Gastroesophageal sphincter (tissue), 4 donors: ENCODE measurements at regions not wholly inside any gene's neighbourhood (a gene's known extent, or its start where the extent isn't known, plus 50 kb on each side); places are given as distances from the start of the nearest gene placed in this dataset.

Experiments used
- ATAC-seq: fragments of 150-250 bp; one replicate; pipeline ENCODE4 v1.9.1; 2016; ENCODE audit warnings: mild to moderate bottlenecking, moderate library complexity
- H3K27ac ChIP-seq, 4 donors: fragments of 200-600 bp; sonication (generic) in 3 of 4; 1 replicate in 3 of 4; 2 replicates in 1 of 4; pipeline ENCODE4 v1.5.1; 2016 to 2019
- H3K27me3 ChIP-seq: fragments of 200-600 bp; sonication (generic); one replicate; pipeline ENCODE4 v1.5.1; 2019
- H3K36me3 ChIP-seq, 2 donors: fragments of 200-600 bp; sonication (generic); one replicate each; pipeline ENCODE4 v1.5.1; 2019; ENCODE audit warnings: control low read depth in 1 of 2
- H3K4me1 ChIP-seq, 3 donors: fragments of 200-600 bp; sonication (generic); 1 replicate in 2 of 3; 2 replicates in 1 of 3; pipeline ENCODE4 v1.5.1; 2016 to 2019; ENCODE audit warnings: control low read depth in 2 of 3
- H3K4me3 ChIP-seq, 2 donors: fragments of 200-600 bp; sonication (generic); one replicate each; pipeline ENCODE4 v1.5.1; 2019; ENCODE audit warnings: mild to moderate bottlenecking in 1 of 2, moderate library complexity in 1 of 2
- H3K9me3 ChIP-seq, 3 donors: fragments of 200-600 bp; sonication (generic); one replicate each; pipeline ENCODE4 v1.5.1; 2017 to 2019; ENCODE audit warnings: control low read depth in 2 of 3
- EP300 ChIP-seq: sonication (generic); formaldehyde crosslinking; IDR thresholded peaks from one replicate; pipeline ENCODE4 v1.6.1; 2017; ENCODE audit warnings: antibody characterized with exemption, mild to moderate bottlenecking
- POLR2A ChIP-seq, 2 donors: fragments of 450-650 bp; IDR thresholded peaks; one replicate each; pipeline ENCODE4 v1.6.1; 2017; ENCODE audit warnings: antibody characterized with exemption in 2 of 2, mild to moderate bottlenecking in 2 of 2, moderate library complexity in 1 of 2
- POLR2AphosphoS5 ChIP-seq: sonication (generic); formaldehyde crosslinking; IDR thresholded peaks from one replicate; pipeline ENCODE4 v1.6.1; 2017; ENCODE audit warnings: antibody characterized with exemption
- WGBS, 2 donors: methylation state at CpG; one replicate each; pipeline ENCODE4 v1.1.5; 2018; ENCODE audit warnings: low coverage in 1 of 2; 5-methylcytosine and 5-hydroxymethylcytosine counted together
- TF ChIP-seq, protein P1 (sequence below), 4 experiments: fragments of 200-600 bp in 2 of 4; fragments of 450-650 bp in 2 of 4; sonication (generic) in 1 of 4; IDR thresholded peaks; one replicate each; pipeline ENCODE4 v1.5.1; 2017 to 2019; ENCODE audit warnings: antibody characterized with exemption in 4 of 4, mild to moderate bottlenecking in 2 of 4, moderate library complexity in 2 of 4

DNA sequence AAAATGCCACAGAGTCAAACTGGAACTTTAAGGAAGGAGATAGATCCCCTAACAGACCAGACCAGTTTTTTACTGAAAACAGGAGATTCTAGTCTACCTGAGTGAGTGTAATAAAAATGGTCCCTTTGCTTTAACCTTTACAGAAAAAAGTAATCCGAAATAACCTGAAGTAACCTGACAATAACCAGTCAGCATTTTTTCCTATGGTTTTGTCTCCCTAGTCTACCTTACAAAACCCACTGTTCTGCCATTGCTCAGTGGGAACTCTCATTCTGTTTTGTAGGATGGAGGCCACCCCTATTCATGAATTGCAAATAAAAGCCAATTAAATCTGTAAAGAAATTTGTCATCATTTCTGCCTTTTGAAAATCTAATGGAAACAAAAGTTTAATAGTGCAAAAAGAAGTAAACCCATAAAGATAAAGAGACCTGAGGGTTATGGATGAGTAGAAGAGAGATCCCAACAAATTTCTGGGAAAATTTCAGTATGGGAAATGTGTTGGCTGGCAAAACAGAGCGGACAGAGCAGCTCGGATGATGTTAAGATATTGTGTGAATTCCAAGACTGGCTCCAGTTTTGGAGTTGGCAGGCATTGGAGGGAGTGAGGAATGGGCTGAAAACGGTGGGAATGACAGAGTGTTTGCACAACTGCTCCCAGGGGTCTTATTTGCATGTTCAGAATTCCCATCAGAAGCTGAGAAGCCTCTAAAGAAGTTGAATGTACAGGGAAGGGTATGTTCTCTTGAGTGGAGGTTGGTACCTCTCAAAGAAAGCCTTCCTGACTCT is 104.7 kb upstream of the RALGAPA2 start:
- Histone ChIP-seq H3K4me1 (no peaks in the 10 kb centered on the region), H3K4me3 (no peak overlapping the region), H3K27me3 (peaks cover 17% of the 10 kb centered on the region), H3K27ac (no peak overlapping the region), H3K36me3 (no peaks in the 10 kb centered on the region), H3K9me3 (no peaks in the 10 kb centered on the region)
- WGBS, 2 donors: 50 to 60% methylated on average over 2 to 4 of the region's 4 CpGs
- TF ChIP-seq, protein P1, sequence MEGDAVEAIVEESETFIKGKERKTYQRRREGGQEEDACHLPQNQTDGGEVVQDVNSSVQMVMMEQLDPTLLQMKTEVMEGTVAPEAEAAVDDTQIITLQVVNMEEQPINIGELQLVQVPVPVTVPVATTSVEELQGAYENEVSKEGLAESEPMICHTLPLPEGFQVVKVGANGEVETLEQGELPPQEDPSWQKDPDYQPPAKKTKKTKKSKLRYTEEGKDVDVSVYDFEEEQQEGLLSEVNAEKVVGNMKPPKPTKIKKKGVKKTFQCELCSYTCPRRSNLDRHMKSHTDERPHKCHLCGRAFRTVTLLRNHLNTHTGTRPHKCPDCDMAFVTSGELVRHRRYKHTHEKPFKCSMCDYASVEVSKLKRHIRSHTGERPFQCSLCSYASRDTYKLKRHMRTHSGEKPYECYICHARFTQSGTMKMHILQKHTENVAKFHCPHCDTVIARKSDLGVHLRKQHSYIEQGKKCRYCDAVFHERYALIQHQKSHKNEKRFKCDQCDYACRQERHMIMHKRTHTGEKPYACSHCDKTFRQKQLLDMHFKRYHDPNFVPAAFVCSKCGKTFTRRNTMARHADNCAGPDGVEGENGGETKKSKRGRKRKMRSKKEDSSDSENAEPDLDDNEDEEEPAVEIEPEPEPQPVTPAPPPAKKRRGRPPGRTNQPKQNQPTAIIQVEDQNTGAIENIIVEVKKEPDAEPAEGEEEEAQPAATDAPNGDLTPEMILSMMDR (IDR thresholded peaks at IDR 0.05): no peak
- no peak for TF ChIP-seq POLR2AphosphoS5
- TF ChIP-seq POLR2A (IDR thresholded peaks at IDR 0.05): no peak
- no peak for TF ChIP-seq EP300
- no peak for ATAC-seq

GRCh38 chr20:20815711-20816455 is 103.4 kb upstream of the RALGAPA2 start:
- Histone ChIP-seq H3K4me3 (no peak overlapping the region), H3K4me1 (no peaks in the 10 kb centered on the region), H3K27ac (no peak overlapping the region), H3K9me3 (no peaks in the 10 kb centered on the region), H3K27me3 (peaks cover 11% of the 10 kb centered on the region), H3K36me3 (no peaks in the 10 kb centered on the region)
- TF ChIP-seq POLR2A (IDR thresholded peaks at IDR 0.05) (no peak), POLR2AphosphoS5 (no peak), EP300 (no peak)
- TF ChIP-seq, protein P1 (IDR thresholded peaks at IDR 0.05): no peak
- WGBS, 2 donors: 65 to 74% methylated on average over 3 to 4 of the region's 4 CpGs
- no peak for ATAC-seq

GRCh38 chr20:20814685-20815084 is 102.2 kb upstream of the RALGAPA2 start:
- Histone ChIP-seq H3K36me3 (no peaks in the 10 kb centered on the region), H3K4me3 (no peak overlapping the region), H3K27me3 (peaks cover 22% of the 10 kb centered on the region), H3K9me3 (no peaks in the 10 kb centered on the region), H3K27ac (no peak overlapping the region), H3K4me1 (no peaks in the 10 kb centered on the region)
- 66 to 74% methylated on average over 3 to 4 of the region's 4 CpGs for WGBS, 2 donors
- ATAC-seq: no peak
- TF ChIP-seq POLR2AphosphoS5 (no peak), POLR2A (IDR thresholded peaks at IDR 0.05) (no peak), EP300 (no peak)
- TF ChIP-seq, protein P1 (IDR thresholded peaks at IDR 0.05): no peak

DNA sequence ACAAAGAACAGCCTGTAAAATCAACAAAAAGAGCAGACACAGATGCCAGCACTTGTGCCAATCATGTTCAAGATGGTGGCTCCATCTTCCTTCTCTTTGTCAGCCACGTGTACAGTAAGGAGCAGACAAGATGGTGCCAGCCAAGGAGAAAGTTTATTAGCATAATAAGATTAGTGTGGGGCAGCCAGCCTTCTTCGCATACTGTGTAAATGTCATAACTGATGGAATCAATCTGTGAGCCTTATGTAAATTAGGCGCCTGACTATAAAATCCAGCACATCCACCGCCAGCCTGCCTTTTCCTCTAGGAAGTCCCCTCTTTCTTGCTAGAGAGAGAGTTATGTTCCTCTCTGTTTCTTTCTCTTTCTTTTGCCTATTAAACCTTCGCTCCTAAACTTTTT is 99.7 kb upstream of the RALGAPA2 start:
- Histone ChIP-seq H3K27me3 (peaks cover 22% of the 10 kb centered on the region), H3K4me1 (no peaks in the 10 kb centered on the region), H3K27ac (no peak overlapping the region), H3K9me3 (no peaks in the 10 kb centered on the region), H3K4me3 (no peak overlapping the region), H3K36me3 (no peaks in the 10 kb centered on the region)
- TF ChIP-seq EP300 (no peak), POLR2AphosphoS5 (no peak), POLR2A (IDR thresholded peaks at IDR 0.05) (no peak)
- TF ChIP-seq, protein P1 (IDR thresholded peaks at IDR 0.05): no peak
- 66 to 75% methylated on average over 4 of the region's 5 CpGs for WGBS, 2 donors
- ATAC-seq: no peak
